Panc1 (cell line): ENCODE measurements at regions not wholly inside any gene's neighbourhood (a gene's known extent, or its start where the extent isn't known, plus 50 kb on each side); places are given as distances from the start of the nearest gene placed in this dataset.

ENCODE experiments used
- ATAC-seq: fragments of 200-7000 bp; cut with Tn5 transposase; 2 replicates; pipeline ENCODE4 v1.9.1; 2020; ENCODE audit warnings: mild to moderate bottlenecking, moderate library complexity
- BruUV-seq: library from RNA; stranded (reverse); fragments of 400-500 nt; replicated peaks from 2 replicates; lab custom pipeline; 2021; lab: Mats Ljungman, UMichigan
- CTCF ChIA-PET: fragments of 300-600 bp; sonication (Branson Sonifier 250); formaldehyde crosslinking; loops from one replicate; lab custom pipeline; 2022; ENCODE audit warnings: antibody characterized with exemption; lab: Charles Lee
- POLR2A ChIA-PET: fragments of 300-600 bp; sonication (Branson Sonifier 250); formaldehyde crosslinking; loops from one replicate; lab custom pipeline; 2022; ENCODE audit warnings: antibody characterized with exemption; lab: Charles Lee
- DNase-seq: peaks from one replicate; pipeline ENCODE4 v3.0.0-alpha.2; 2010; ENCODE audit warnings: low read depth, low spot score
- H3K27ac ChIP-seq: 2 replicates; pipeline ENCODE4 v1.5.1; 2011; ENCODE audit warnings: mild to moderate bottlenecking, low read length, inconsistent platforms
- H3K27me3 ChIP-seq: fragments of 200-500 bp; sonication (Bioruptor generic); 2 replicates; pipeline ENCODE4 v1.6.0; 2014; ENCODE audit warnings: low read length, inconsistent platforms; ENCODE audit not compliant: control insufficient read depth, insufficient read depth
- H3K36me3 ChIP-seq: fragments of 200-500 bp; sonication (Bioruptor generic); 2 replicates; pipeline ENCODE4 v1.5.1; 2014; ENCODE audit warnings: inconsistent platforms, mild to moderate bottlenecking, low read length, moderate library complexity; ENCODE audit not compliant: control insufficient read depth, insufficient read depth
- H3K4me1 ChIP-seq: 2 replicates; pipeline ENCODE4 v1.5.1; 2011; ENCODE audit warnings: inconsistent platforms, mild to moderate bottlenecking, low read length, moderate library complexity; ENCODE audit not compliant: control insufficient read depth, insufficient read depth
- H3K4me3 ChIP-seq, 2 experiments: 2 replicates each; pipeline ENCODE4 v1.5.1; 2011 to 2012; ENCODE audit warnings: low read depth in 2 of 2, low read length in 2 of 2, mild to moderate bottlenecking in 2 of 2, inconsistent platforms in 1 of 2, moderate library complexity in 1 of 2
- H3K9me3 ChIP-seq: fragments of 200-500 bp; sonication (Bioruptor generic); 2 replicates; pipeline ENCODE4 v1.5.1; 2014; ENCODE audit warnings: low read depth, mild to moderate bottlenecking, inconsistent platforms, low read length, moderate library complexity; ENCODE audit not compliant: control insufficient read depth, insufficient read depth
- POLR2AphosphoS5 ChIP-seq: IDR thresholded peaks from 2 replicates; pipeline ENCODE4 v1.6.1; 2012; ENCODE audit warnings: mild to moderate bottlenecking, low read depth, low read length, moderate library complexity
- SIN3A ChIP-seq: IDR thresholded peaks from 2 replicates; pipeline ENCODE4 v1.6.1; 2012; ENCODE audit warnings: low read depth, mild to moderate bottlenecking, low read length, moderate library complexity, borderline replicate concordance; ENCODE audit not compliant: insufficient read depth
- TCF7L2 ChIP-seq: IDR thresholded peaks from 2 replicates; pipeline ENCODE4 v1.6.1; 2011; ENCODE audit warnings: mild to moderate bottlenecking, low read depth, low read length, inconsistent platforms
- in situ Hi-C: cut with HindIII; loops from 2 replicates; pipeline ENCODE4 v1.10.0; 2016; ENCODE audit warnings: low sequenced_read_pairs, low pct_unique_long_range_greater_than_20kb
- intact Hi-C: fragments of 100-400 bp; cut with micrococcal nuclease; formaldehyde crosslinking; loops from one replicate; pipeline ENCODE4 v1.10.0; 2022; ENCODE audit not compliant: unreplicated experiment
- TF ChIP-seq, protein P1 (sequence below), 2 experiments: IDR thresholded peaks; 2 replicates each; pipeline ENCODE4 v1.6.1; 2011 to 2012; ENCODE audit warnings: low read depth in 2 of 2, control low read depth in 1 of 2, low read length in 1 of 2, mild to moderate bottlenecking in 1 of 2, moderate library complexity in 1 of 2; ENCODE audit not compliant: insufficient read depth in 1 of 2
- TF ChIP-seq, protein P2 (sequence below): fragments of 450-650 bp; IDR thresholded peaks from 2 replicates; pipeline ENCODE4 v1.5.1; 2017; ENCODE audit warnings: mild to moderate bottlenecking

GRCh38 chr9:23162789-23163188 lies 663.3 kb downstream of the ELAVL2 start:
- Histone ChIP-seq H3K9me3 (no peaks in the 10 kb centered on the region), H3K27ac (no peak overlapping the region), H3K4me3 (no peak overlapping the region), H3K36me3 (no peaks in the 10 kb centered on the region), H3K27me3 (no peaks in the 10 kb centered on the region), H3K4me1 (no peaks in the 10 kb centered on the region)
- ATAC-seq (no peak), DNase-seq (no peak)
- POLR2A ChIA-PET: no interaction called here
- no peak for TF ChIP-seq POLR2AphosphoS5
- TF ChIP-seq, protein P1, sequence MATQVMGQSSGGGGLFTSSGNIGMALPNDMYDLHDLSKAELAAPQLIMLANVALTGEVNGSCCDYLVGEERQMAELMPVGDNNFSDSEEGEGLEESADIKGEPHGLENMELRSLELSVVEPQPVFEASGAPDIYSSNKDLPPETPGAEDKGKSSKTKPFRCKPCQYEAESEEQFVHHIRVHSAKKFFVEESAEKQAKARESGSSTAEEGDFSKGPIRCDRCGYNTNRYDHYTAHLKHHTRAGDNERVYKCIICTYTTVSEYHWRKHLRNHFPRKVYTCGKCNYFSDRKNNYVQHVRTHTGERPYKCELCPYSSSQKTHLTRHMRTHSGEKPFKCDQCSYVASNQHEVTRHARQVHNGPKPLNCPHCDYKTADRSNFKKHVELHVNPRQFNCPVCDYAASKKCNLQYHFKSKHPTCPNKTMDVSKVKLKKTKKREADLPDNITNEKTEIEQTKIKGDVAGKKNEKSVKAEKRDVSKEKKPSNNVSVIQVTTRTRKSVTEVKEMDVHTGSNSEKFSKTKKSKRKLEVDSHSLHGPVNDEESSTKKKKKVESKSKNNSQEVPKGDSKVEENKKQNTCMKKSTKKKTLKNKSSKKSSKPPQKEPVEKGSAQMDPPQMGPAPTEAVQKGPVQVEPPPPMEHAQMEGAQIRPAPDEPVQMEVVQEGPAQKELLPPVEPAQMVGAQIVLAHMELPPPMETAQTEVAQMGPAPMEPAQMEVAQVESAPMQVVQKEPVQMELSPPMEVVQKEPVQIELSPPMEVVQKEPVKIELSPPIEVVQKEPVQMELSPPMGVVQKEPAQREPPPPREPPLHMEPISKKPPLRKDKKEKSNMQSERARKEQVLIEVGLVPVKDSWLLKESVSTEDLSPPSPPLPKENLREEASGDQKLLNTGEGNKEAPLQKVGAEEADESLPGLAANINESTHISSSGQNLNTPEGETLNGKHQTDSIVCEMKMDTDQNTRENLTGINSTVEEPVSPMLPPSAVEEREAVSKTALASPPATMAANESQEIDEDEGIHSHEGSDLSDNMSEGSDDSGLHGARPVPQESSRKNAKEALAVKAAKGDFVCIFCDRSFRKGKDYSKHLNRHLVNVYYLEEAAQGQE (IDR thresholded peaks at IDR 0.05; ENCODE audit: insufficient read depth in 1 of 2, low read depth in 2 of 2, low read length in 1 of 2): no peak
- no peak for TF ChIP-seq TCF7L2
- TF ChIP-seq, protein P2, sequence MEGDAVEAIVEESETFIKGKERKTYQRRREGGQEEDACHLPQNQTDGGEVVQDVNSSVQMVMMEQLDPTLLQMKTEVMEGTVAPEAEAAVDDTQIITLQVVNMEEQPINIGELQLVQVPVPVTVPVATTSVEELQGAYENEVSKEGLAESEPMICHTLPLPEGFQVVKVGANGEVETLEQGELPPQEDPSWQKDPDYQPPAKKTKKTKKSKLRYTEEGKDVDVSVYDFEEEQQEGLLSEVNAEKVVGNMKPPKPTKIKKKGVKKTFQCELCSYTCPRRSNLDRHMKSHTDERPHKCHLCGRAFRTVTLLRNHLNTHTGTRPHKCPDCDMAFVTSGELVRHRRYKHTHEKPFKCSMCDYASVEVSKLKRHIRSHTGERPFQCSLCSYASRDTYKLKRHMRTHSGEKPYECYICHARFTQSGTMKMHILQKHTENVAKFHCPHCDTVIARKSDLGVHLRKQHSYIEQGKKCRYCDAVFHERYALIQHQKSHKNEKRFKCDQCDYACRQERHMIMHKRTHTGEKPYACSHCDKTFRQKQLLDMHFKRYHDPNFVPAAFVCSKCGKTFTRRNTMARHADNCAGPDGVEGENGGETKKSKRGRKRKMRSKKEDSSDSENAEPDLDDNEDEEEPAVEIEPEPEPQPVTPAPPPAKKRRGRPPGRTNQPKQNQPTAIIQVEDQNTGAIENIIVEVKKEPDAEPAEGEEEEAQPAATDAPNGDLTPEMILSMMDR: no peak
- no peak for TF ChIP-seq SIN3A
- intact Hi-C loops (no loop called here), in situ Hi-C loops (no loop called here)
- CTCF ChIA-PET: no interaction called here
- BruUV-seq: no TSS peak

DNA sequence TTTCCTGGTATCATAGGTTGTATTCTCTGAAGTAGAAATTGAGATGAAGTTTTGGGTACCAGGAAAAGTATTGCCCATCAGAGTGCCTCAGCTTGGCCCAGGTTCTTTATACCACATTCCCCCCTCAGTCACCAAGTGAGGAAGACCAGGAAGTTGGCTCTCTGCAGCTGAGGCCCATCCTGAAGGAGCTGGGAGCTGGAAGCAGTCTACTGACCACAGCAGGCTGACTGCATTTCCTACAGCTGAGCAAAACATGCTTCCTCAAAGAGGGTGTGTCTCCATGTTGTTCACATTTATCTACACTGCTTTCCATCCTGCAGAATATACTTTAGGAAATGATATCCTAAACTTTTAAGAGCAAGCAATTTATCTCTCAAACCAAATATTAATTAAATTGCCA lies 654.6 kb downstream of the ELAVL2 start:
- Histone ChIP-seq H3K27ac (no peak overlapping the region), H3K36me3 (no peaks in the 10 kb centered on the region), H3K9me3 (no peaks in the 10 kb centered on the region), H3K27me3 (no peaks in the 10 kb centered on the region), H3K4me3 (no peak overlapping the region), H3K4me1 (no peaks in the 10 kb centered on the region)
- ChIA-PET CTCF (no interaction called here), POLR2A (no interaction called here)
- no peak for ATAC-seq
- intact Hi-C loops: no loop called here
- DNase-seq: no peak
- in situ Hi-C loops: no loop called here
- TF ChIP-seq, protein P2: no peak
- TF ChIP-seq TCF7L2: no peak
- TF ChIP-seq, protein P1 (IDR thresholded peaks at IDR 0.05; ENCODE audit: insufficient read depth in 1 of 2, low read depth in 2 of 2, low read length in 1 of 2): no peak
- TF ChIP-seq POLR2AphosphoS5: no peak
- TF ChIP-seq SIN3A: no peak
- no TSS peak for BruUV-seq
